SK-N-SH treated with all-trans-retinoic acid at 6 μM for 48 hours (cell line): ENCODE measurements at regions not wholly inside any gene's neighbourhood (a gene's known extent, or its start where the extent isn't known, plus 50 kb on each side); places are given as distances from the start of the nearest gene placed in this dataset.

Source experiments
- CSDC2 ChIP-seq: fragments of 250-450 bp; sonication (Bioruptor Pico); IDR thresholded peaks from 2 replicates; pipeline ENCODE4 v1.5.0; 2020; ENCODE audit warnings: mild to moderate bottlenecking, moderate library complexity
- GLIS3 ChIP-seq: fragments of 250-450 bp; sonication (Bioruptor Pico); IDR thresholded peaks from 2 replicates; pipeline ENCODE4 v1.5.0; 2020; ENCODE audit warnings: mild to moderate bottlenecking, moderate library complexity
- RARB ChIP-seq: fragments of 250-450 bp; sonication (Bioruptor Pico); IDR thresholded peaks from 2 replicates; pipeline ENCODE4 v1.8.0; 2021; ENCODE audit warnings: mild to moderate bottlenecking, moderate library complexity
- SNAI2 ChIP-seq: fragments of 250-450 bp; sonication (Bioruptor Pico); IDR thresholded peaks from 2 replicates; pipeline ENCODE4 v1.5.0; 2020; ENCODE audit warnings: mild to moderate bottlenecking, moderate library complexity
- TCF4 ChIP-seq: fragments of 250-450 bp; sonication (Bioruptor Pico); IDR thresholded peaks from 2 replicates; pipeline ENCODE4 v1.8.0; 2021; ENCODE audit warnings: mild to moderate bottlenecking, moderate library complexity, borderline replicate concordance
- ZNF565 ChIP-seq: fragments of 450-650 bp; formaldehyde crosslinking; conservative IDR thresholded peaks from 2 replicates; pipeline ENCODE4 v1.5.0; 2020; ENCODE audit warnings: low read depth, mild to moderate bottlenecking, moderate library complexity
- TF ChIP-seq, protein P1 (sequence below): fragments of 250-450 bp; sonication (Bioruptor Pico); IDR thresholded peaks from 2 replicates; pipeline ENCODE4 v1.8.0; 2020; ENCODE audit warnings: mild to moderate bottlenecking, moderate library complexity, borderline replicate concordance
- TF ChIP-seq, protein P2 (sequence below): fragments of 250-450 bp; sonication (Bioruptor Pico); IDR thresholded peaks from 2 replicates; pipeline ENCODE4 v1.5.0; 2020; ENCODE audit warnings: mild to moderate bottlenecking, moderate library complexity
- TF ChIP-seq, protein P3 (sequence below): fragments of 250-450 bp; sonication (Bioruptor Pico); IDR thresholded peaks from 2 replicates; pipeline ENCODE4 v1.5.1; 2020; ENCODE audit warnings: low read depth, mild to moderate bottlenecking, moderate library complexity

DNA sequence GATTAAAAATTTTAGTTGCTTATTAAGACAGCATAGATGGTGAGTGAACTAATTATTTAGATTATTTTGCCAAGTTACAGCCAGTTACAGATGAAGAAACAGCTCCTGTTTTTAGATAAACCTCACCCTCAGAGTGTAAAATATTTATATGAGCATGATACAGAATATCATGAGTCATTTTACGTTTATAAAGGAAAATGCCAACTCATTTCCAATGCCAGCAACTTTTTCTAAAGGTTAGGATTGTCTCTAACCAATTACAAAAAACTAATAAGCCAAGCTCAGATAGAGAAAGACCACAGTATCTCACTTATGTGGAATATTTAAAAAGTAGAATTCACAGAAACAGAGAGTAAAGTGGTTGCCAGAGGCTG is 590.1 kb downstream of the LTN1 start:
- no peak for TF ChIP-seq ZNF565 (CRISPR knock-in tag)
- TF ChIP-seq TCF4 (CRISPR knock-in tag) = no peak
- no peak for TF ChIP-seq RARB (CRISPR knock-in tag)
- TF ChIP-seq, protein P1, sequence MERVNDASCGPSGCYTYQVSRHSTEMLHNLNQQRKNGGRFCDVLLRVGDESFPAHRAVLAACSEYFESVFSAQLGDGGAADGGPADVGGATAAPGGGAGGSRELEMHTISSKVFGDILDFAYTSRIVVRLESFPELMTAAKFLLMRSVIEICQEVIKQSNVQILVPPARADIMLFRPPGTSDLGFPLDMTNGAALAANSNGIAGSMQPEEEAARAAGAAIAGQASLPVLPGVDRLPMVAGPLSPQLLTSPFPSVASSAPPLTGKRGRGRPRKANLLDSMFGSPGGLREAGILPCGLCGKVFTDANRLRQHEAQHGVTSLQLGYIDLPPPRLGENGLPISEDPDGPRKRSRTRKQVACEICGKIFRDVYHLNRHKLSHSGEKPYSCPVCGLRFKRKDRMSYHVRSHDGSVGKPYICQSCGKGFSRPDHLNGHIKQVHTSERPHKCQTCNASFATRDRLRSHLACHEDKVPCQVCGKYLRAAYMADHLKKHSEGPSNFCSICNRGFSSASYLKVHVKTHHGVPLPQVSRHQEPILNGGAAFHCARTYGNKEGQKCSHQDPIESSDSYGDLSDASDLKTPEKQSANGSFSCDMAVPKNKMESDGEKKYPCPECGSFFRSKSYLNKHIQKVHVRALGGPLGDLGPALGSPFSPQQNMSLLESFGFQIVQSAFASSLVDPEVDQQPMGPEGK (CRISPR knock-in tag) = no peak
- TF ChIP-seq, protein P2, sequence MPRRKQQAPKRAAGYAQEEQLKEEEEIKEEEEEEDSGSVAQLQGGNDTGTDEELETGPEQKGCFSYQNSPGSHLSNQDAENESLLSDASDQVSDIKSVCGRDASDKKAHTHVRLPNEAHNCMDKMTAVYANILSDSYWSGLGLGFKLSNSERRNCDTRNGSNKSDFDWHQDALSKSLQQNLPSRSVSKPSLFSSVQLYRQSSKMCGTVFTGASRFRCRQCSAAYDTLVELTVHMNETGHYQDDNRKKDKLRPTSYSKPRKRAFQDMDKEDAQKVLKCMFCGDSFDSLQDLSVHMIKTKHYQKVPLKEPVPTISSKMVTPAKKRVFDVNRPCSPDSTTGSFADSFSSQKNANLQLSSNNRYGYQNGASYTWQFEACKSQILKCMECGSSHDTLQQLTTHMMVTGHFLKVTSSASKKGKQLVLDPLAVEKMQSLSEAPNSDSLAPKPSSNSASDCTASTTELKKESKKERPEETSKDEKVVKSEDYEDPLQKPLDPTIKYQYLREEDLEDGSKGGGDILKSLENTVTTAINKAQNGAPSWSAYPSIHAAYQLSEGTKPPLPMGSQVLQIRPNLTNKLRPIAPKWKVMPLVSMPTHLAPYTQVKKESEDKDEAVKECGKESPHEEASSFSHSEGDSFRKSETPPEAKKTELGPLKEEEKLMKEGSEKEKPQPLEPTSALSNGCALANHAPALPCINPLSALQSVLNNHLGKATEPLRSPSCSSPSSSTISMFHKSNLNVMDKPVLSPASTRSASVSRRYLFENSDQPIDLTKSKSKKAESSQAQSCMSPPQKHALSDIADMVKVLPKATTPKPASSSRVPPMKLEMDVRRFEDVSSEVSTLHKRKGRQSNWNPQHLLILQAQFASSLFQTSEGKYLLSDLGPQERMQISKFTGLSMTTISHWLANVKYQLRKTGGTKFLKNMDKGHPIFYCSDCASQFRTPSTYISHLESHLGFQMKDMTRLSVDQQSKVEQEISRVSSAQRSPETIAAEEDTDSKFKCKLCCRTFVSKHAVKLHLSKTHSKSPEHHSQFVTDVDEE (CRISPR knock-in tag) = no peak
- no peak for TF ChIP-seq CSDC2
- no peak for TF ChIP-seq GLIS3 (CRISPR knock-in tag)
- TF ChIP-seq SNAI2 = no peak
- TF ChIP-seq, protein P3, sequence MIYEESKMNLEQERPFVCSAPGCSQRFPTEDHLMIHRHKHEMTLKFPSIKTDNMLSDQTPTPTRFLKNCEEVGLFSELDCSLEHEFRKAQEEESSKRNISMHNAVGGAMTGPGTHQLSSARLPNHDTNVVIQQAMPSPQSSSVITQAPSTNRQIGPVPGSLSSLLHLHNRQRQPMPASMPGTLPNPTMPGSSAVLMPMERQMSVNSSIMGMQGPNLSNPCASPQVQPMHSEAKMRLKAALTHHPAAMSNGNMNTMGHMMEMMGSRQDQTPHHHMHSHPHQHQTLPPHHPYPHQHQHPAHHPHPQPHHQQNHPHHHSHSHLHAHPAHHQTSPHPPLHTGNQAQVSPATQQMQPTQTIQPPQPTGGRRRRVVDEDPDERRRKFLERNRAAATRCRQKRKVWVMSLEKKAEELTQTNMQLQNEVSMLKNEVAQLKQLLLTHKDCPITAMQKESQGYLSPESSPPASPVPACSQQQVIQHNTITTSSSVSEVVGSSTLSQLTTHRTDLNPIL = no peak
